OCI-LY7 (cell line): ENCODE measurements at regions not wholly inside any gene's neighbourhood (a gene's known extent, or its start where the extent isn't known, plus 50 kb on each side); places are given as distances from the start of the nearest gene placed in this dataset.

ENCODE experiments used
- EZH2phosphoT487 ChIP-seq: fragments of 200-600 bp; sonication (generic); IDR thresholded peaks from 2 replicates; pipeline ENCODE4 v1.6.1; 2018; ENCODE audit warnings: low read depth, borderline replicate concordance, mild to moderate bottlenecking, mixed run types, antibody characterized with exemption, low read length, moderate library complexity, mixed read lengths
- TF ChIP-seq, protein P1 (sequence below): fragments of 200-600 bp; sonication (generic); conservative IDR thresholded peaks from 2 replicates; pipeline ENCODE4 v1.5.1; 2014; ENCODE audit warnings: mild to moderate bottlenecking, antibody characterized with exemption, low read length, moderate library complexity, mixed read lengths

GRCh38 chr2:188892636-188893035, 81.5 kb upstream of the COL3A1 start:
- TF ChIP-seq, protein P1, sequence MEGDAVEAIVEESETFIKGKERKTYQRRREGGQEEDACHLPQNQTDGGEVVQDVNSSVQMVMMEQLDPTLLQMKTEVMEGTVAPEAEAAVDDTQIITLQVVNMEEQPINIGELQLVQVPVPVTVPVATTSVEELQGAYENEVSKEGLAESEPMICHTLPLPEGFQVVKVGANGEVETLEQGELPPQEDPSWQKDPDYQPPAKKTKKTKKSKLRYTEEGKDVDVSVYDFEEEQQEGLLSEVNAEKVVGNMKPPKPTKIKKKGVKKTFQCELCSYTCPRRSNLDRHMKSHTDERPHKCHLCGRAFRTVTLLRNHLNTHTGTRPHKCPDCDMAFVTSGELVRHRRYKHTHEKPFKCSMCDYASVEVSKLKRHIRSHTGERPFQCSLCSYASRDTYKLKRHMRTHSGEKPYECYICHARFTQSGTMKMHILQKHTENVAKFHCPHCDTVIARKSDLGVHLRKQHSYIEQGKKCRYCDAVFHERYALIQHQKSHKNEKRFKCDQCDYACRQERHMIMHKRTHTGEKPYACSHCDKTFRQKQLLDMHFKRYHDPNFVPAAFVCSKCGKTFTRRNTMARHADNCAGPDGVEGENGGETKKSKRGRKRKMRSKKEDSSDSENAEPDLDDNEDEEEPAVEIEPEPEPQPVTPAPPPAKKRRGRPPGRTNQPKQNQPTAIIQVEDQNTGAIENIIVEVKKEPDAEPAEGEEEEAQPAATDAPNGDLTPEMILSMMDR, result no peak
- TF ChIP-seq EZH2phosphoT487, result no peak
